ENCODE measurements at regions not wholly inside any gene's neighbourhood (a gene's known extent, or its start where the extent isn't known, plus 50 kb on each side); places are given as distances from the start of the nearest gene placed in this dataset.

DNA sequence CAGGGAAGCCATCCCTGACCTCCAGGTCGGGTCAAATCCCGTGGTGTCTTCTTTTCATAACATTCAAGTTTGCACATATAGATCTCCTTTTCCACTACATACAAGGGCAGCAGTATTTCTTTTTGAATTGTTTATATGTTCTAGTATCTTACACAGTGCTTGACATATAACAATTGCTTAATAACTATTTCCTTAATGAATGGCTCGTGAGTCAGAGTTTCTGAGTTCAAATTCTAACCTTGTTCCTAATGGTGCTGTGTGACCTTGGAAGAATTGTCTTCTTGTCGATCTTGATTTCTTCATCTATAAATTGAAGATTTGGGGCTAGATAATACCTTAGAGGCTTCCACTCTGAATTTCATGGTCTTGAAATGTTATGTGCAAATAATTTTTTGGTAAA, 57.2 kb upstream of the PELI2 start:
- no peak overlapping the region for H4K91ac ChIP-seq (ENCODE audit: insufficient read depth, low read depth, low read length)
- no peak overlapping the region for H3K18ac ChIP-seq (ENCODE audit: low read depth, low read length)
- no TSS peak for BruUV-seq (replicated peaks)
- no peak overlapping the region for H3K4me3 ChIP-seq (ENCODE audit: insufficient read depth, low read depth, low read length)
- no peak overlapping the region; the same call in 1 of the 2 replicates for H3K4me2 ChIP-seq (ENCODE audit: low read depth, low read length)
- H3K27me3 ChIP-seq (ENCODE audit: control insufficient read depth, insufficient read depth, low read length) = peaks cover 8% of the 10 kb centered on the region
- TF ChIP-seq MAZ (IDR thresholded peaks at IDR 0.05; ENCODE audit: borderline replicate concordance, low read depth, low read length) = no peak
- TF ChIP-seq, protein P1, sequence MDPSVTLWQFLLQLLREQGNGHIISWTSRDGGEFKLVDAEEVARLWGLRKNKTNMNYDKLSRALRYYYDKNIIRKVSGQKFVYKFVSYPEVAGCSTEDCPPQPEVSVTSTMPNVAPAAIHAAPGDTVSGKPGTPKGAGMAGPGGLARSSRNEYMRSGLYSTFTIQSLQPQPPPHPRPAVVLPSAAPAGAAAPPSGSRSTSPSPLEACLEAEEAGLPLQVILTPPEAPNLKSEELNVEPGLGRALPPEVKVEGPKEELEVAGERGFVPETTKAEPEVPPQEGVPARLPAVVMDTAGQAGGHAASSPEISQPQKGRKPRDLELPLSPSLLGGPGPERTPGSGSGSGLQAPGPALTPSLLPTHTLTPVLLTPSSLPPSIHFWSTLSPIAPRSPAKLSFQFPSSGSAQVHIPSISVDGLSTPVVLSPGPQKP (IDR thresholded peaks at IDR 0.05; ENCODE audit: borderline replicate concordance, low read depth, low read length) = no peak
- no peak overlapping the region for H2AK5ac ChIP-seq (ENCODE audit: low read depth, low read length)
- H3K79me1 ChIP-seq (ENCODE audit: low read depth in 1 of 2, low read length in 2 of 2) = no peaks in the 10 kb centered on the region
- no peaks in the 10 kb centered on the region for H4K20me1 ChIP-seq (ENCODE audit: insufficient read depth, low read length)
- H3K14ac ChIP-seq (replicated peaks; ENCODE audit: low read depth, low read length) = no peak overlapping the region
- DNase-seq (no peak), ATAC-seq (ENCODE audit: low read depth) (no peak; the same call in 1 of the 2 replicates)
- POLR2A ChIA-PET (ENCODE audit: unreplicated experiment) = no interaction called here
- H4K5ac ChIP-seq (ENCODE audit: low read depth, low read length) = no peak overlapping the region
- H3K9me3 ChIP-seq (ENCODE audit: control insufficient read depth, insufficient read depth, low read length) = no peaks in the 10 kb centered on the region
- CTCF ChIA-PET = no interaction called here
- H3K9me1 ChIP-seq (ENCODE audit: insufficient read depth, low read length) = no peaks in the 10 kb centered on the region; the same call in 1 of the 2 replicates
- no peak overlapping the region for H4K8ac ChIP-seq (ENCODE audit: low read depth in 2 of 2, low read length in 2 of 2)
- no peak overlapping the region for H2BK5ac ChIP-seq (ENCODE audit: low read depth, low read length, poor library complexity, severe bottlenecking)
- no peak overlapping the region for H3K4ac ChIP-seq (ENCODE audit: low read depth, low read length)
- no CpG with 5 or more reads among the region's 4 CpGs for WGBS, 2 experiments (ENCODE audit: extremely low coverage in 2 of 2, insufficient read length in 1 of 2)
- no peaks in the 10 kb centered on the region for H3K36me3 ChIP-seq (ENCODE audit: control insufficient read depth, insufficient read depth, low read length)
- intact Hi-C loops (cut with micrococcal nuclease) = no loop called here
- in situ Hi-C loops (cut with MboI; ENCODE audit: low sequenced_read_pairs) = no loop called here
- dilution Hi-C loops (cut with HindIII; ENCODE audit: low sequenced_read_pairs, unreplicated experiment) = no loop called here
- no peak overlapping the region for H2BK20ac ChIP-seq (ENCODE audit: low read depth, low read length)
- no peak overlapping the region for H3K56ac ChIP-seq (ENCODE audit: extremely low read depth, insufficient read depth, low read length)
- no peak overlapping the region for H3K23ac ChIP-seq (ENCODE audit: low read depth, low read length)
- 0 out of 2 replicates have a peak, but pooled peaks cover 2% of the 10 kb centered on the region for H3K4me1 ChIP-seq (ENCODE audit: control insufficient read depth, insufficient read depth, low read length)
- no peak overlapping the region for H2AFZ ChIP-seq (replicated peaks; ENCODE audit: low read length, poor library complexity)
- no peak overlapping the region for H2AK9ac ChIP-seq (replicated peaks; ENCODE audit: low read depth, low read length, poor library complexity)
- H3K9ac ChIP-seq (ENCODE audit: low read depth, low read length) = no peak overlapping the region
- H3K27ac ChIP-seq (ENCODE audit: insufficient read depth, low read length) = no peak overlapping the region
- no peak overlapping the region for H2BK120ac ChIP-seq (ENCODE audit: low read depth, low read length)
- H2BK15ac ChIP-seq (ENCODE audit: low read depth, low read length) = no peak overlapping the region
